Central memory CD4-positive, alpha-beta T cell (primary cell): ENCODE measurements at regions not wholly inside any gene's neighbourhood (a gene's known extent, or its start where the extent isn't known, plus 50 kb on each side); places are given as distances from the start of the nearest gene placed in this dataset.
"Not testable (repeated sequence)": the region's sequence is repeated elsewhere in the genome, so short reads cannot be mapped to it uniquely, and the experiment has no call there.

ENCODE experiments used
- DNase-seq: peaks from one replicate; pipeline ENCODE4 v3.0.0; 2022

DNA sequence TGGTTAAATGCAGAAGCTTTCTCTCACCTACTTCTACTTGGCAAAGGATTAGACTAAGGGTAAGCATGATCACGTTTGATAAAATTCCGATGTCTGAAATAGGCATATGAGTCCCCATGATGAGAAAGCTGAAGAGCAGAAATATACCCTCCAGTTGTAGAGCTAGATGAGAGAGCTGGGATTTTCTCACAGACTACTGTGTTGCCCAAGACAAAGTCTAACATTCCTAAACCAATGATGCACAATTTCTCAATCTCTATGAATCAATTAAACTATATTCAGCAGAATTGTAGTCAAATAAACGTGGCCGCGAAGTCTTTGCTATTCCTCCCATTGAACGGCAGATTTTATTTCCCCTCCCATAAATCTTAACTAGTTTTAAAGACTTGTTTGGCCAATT, 699.2 kb downstream of the KCNT2 start:
- DNase-seq = no peak

DNA sequence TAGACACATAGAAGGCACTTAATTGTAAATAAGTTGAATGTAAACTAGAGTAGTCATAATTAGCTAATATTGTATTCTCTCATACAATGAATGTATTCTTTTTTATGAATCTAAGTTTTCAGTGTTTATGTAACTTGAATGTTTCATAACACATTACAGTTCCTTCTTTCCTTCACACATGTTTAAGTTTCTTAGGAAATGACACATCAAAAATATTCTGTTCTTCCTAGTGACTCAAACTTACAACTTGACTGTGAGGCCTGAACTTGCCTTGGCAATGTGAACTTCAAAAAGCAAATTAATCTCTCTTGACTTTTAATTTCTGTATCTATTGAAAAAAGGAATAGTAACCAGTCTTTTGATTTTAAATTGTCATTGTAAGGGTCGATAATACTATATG, 700.1 kb downstream of the KCNT2 start:
- no peak for DNase-seq

DNA sequence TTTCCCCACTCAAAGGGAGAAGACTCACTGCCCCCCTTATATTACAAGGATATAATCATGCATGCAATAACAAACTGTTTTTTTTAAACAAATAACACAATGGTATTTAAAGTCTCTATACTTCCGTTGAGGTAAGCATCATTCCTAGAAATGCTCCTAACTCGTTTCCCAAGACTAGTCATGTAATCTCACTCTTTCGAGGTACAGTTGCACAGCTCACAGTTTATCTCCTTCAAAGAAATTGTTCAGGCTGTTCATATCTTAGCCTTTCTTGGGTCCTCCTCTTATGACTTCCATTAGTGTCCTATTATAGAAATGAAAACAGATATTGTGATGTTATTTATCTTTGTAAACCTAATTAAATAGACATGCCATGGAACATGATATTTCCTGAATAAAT, 705.0 kb downstream of the KCNT2 start:
- no peak for DNase-seq

DNA sequence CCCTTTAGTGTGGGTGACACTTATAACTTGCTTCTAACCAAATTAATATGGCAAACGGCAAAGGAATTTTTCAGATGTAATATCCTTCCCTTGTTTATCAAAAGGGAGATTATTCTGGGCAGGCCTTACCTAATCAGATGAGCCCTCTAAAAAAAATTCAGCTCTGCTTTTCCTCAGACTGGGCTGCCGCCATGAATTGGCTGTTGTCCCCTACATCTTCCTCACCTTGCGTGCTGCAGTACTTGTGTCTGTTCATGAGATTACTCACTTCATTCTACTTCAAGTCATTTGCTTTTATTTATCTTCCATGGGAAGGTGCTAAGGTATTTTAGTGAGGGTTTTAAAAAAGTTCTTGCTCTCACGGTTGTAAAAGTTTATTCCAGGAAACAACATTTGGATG, 705.5 kb downstream of the KCNT2 start:
- DNase-seq = no peak

DNA sequence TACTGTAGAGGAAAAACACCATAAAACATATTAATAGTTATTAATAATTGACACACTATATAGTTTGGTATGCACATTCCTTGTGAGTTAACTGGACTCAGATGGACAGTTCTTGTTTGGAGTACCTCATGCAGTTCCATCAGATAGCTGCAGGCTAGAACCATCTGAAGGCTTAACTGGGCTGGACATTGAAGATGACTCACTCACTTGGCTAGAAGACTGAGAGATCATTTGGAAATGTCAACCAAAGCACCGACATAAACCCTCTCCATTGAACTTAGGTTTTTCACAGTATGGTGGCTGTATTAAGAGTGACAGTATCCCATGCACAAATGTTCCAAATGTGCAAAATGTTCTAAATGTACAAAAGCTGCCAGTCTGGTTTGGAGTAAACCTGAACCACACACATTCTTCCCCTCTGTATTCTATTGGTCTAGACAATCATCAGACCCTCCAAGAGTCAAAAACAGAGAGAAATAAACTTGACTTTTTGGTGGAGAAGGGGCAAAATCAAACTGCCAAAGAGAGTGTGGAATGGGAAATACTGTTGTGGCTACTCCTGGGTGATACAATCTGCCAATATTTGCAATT, 708.4 kb downstream of the KCNT2 start:
- DNase-seq = no peak

DNA sequence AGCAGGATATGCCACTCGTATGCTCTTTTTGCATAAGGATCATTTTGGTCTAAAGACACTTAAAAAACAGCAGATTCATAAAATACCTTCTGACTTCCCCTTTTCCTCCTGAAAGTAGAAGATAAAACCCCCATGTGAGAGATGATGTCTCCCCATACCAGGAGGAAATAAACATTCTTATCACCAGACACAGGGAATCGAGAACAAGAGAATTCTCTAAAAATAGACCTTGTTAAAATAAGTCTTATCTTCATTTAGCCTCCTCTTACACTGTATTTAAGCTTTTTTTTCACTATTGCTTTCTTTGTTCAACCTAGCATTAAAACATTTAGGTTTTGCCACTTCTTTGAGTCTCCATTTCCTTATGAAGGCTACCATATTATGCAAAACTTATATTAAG, 709.3 kb downstream of the KCNT2 start:
- DNase-seq = no peak

DNA sequence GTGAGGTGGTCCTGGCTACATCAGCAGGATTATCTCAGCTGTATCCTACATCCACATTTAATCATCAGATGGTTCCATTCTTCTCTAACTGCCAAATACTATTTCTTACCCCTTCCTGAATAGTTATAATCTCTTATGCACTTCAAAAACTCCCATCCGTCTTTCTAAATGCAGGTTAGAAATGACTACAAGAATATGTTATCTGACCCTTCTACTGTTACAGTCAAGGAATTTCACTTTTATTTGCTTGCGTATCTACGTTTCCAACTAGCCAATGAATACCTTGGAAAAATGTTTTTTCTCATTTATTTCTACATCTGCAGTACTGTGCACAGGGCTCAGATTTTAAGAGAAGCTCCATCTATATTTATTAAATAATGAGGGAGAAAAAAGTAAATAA, 709.9 kb downstream of the KCNT2 start:
- DNase-seq = no peak

DNA sequence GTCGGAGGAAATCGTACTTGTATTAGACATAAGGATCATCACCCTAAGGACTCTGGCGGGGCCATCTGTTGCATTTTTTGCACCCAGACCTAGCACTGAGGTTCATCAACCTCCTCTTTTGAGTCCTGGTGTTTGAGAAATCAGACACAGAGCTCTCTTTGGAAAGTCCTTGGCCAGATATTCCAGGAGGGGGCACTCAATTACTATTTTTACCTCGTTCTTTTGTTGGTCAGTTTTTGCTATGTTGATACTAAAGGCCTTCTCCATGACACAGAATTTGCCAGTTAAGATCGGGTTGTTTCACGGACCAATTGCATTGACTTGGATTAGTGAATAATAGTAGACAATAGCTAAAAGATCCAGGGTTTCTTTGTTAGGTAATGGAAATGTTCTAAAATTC, 711.2 kb downstream of the KCNT2 start:
- no peak for DNase-seq

DNA sequence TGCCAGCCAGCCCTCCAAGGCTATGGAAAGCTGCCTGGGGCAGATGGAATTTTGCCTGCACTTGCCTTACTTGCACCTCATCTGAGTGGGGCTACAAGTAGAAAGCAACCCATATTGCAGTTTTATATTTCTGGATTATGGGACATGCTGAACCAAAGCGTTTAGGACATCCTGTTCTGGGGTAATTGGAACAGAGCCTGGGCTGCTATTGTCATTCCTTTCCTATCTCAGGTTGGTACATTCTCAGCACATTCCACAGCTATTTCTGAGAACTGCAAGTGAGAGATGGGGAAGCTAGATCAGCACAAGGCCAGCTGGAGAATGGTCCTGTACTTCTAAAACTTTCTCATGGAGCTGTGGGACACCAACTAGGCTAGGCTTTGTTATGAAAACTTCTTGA, 713.8 kb downstream of the KCNT2 start:
- DNase-seq = no peak

DNA sequence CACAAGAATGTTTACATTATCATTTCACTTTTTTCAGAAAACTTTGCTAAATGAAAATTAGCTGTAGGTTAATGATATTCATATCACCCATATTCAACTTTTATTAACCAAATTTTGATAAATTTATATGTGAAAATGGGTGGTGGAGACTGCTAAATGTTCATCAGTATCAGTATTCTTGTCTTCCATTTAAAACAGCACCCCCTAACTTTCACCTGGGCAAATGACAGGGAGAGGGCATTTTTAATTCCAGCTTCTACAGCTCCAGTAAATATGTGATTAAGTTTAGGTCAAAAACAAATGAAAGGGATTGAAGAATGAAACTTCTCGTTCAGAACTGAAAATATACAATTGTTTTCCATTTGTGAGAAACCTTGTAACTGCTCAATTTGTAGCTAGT, 722.2 kb downstream of the KCNT2 start:
- DNase-seq = no peak

DNA sequence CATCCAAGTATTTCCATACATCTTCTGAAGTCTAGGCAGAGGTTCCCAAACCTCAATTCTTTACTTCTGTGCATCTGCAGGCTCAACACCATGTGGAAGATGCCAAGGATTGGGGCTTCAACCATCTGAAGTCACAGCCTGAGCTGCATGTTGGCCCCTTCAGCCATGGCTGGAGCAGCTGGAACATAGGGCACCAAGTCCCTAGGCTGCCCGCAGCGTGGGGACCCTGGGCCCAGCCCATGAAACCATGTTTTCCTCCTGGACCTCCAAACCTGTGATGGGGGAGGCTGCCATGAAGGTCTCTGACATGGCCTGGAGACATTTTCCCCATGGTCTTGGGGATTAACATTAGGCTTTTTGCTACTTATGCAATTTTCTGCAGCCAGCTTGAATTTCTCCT, 729.8 kb downstream of the KCNT2 start:
- no peak for DNase-seq

DNA sequence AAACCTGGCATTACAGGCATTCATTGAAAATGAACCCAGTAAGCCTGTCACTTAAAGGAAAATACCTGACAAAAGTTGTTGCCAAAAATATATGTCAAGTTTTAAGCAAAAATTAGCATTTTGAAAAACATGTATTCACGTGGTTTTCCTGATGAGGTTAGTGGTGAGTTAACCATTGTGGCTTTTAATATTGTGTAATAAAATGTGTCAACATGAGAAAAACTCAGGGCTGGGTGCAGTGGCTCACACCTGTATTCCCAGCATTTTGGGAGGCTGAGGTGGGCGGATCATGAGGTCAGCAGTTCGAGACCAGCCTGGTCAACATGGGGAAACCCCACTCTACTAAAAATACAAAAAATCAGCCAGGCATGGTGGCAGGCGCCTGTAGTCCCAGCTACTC, 731.4 kb downstream of the KCNT2 start:
- DNase-seq = no peak

DNA sequence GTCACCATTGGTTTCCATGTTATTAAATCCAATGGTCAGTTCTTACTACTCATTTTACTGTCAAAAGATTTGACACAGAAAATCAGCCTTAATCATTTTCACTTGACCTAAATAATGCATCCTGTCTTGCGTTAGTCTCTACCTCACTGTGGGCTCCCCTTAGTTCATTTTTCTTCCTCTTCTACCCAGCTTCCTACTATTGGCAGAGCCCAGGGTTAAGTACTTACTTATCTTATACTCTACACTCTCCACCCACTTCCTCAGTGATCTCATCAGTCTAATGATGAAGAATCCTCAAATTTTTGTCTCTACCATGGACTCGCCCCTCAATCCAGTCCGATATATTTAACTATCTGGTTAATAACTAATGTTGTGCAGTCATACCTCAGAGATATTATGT, 735.9 kb downstream of the KCNT2 start:
- no peak for DNase-seq

DNA sequence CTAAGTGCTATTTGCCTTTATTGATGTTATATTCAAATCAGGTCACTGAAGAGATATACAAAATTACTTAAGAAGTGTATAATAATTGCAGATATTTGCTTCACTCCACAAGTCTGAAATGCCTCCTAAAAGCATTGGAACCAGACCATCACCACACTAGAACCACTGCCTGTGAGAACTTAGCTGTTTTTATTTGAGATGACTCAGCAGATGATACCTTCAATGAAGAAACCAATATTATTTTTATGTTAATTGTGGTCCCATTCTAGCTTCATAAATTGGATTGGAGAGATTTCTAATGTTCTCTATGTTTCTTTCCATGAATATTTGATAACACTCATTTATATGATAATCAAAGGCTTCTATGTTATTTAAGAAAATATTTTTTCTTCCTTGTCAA, 740.6 kb downstream of the KCNT2 start:
- DNase-seq = no peak

DNA sequence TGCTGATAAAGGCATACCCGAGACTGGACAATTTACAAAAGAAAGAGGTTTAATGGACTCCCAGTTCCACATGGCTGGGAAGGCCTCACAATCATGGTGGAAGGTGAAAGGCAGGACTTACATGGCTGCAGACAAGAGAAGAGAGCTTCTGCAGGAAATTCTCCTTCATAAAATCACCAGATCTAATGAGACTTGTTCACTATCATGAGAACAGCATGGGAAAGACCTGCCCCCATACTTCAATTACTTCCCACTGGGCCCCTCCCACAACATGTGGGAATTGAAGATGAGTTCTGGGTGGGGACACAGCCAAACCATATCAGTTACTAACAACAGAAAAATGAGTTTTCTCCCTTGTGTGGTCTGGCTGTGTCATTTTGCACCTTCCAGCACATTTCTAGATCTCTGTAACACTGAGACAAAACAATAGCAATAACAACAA, 741.4 kb downstream of the KCNT2 start:
- no peak for DNase-seq

DNA sequence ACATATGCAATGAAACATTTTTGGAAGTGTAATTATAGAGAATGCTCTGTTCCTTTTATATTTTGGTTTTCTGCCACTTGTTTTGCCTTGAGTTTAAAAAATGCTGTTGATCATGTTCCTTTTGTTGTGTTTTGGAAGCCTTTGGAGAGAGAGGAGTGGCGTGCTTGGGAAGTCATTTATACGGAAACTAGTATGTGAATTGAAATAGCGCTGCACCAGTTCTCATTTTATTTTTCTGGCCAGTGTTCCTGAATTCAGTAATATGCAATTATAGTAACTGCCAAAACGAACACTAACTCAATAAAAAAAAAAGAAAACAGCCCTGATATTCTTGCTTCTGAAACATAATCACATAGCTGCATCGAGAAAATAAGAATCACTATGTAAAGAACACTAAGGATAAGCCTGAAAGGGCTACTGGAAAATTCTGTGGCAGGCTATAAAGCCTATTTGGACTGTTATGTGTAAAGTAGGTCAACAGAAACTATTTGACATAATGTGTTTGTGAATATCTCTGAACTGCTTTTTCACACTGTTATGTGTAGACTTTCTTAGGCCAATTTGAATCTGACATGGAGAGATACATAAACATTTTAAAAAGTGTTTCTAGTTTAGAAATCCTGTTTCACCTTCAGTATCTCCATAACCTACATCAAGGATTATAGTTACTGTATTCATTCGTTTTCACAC, 742.0 kb downstream of the KCNT2 start:
- no peak for DNase-seq

DNA sequence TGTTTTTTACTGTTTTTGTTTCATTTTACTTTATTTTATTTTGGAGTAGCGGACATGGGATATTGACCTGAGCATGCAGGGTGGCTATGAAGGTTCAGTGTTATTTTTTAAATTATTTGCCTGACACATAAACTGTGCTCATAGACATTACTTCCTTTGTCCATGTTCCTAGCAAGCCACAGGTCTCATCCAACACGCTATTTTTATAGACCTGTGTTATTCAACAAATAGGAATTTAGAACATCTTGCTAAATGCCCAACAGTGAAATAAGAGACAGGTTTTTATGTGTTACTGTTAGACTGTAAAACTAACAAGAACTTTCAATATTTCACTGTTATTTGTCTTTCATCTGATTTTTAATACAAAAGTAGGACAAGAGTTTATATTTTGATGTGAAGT, 756.4 kb downstream of the KCNT2 start:
- DNase-seq = no peak

DNA sequence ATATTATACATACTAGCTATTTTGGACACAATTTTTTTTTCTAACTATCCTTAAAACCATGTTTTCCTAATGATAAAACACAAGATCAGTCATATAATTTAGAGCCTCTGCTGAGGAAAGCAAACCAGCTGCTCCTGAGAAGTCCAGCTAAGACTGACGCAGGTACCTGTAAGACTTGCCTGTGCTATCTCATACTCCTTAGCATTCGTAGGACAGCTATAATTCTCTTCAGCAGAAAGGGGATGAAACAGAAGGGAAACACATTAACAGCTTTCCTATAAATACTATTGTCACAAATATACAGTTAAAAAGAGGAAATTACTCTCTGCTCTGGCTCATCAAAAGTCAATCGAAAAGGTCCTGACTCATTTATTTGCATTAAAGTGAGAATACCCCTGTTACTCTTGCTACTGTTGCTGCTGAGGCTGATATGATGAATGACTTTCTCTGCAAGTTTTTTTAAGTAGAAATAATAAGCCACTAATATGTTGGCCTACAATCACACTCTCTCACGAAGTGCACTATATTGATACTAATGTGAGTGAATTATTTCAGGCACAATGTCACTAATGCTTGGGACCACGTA, 757.1 kb downstream of the KCNT2 start:
- DNase-seq = no peak

DNA sequence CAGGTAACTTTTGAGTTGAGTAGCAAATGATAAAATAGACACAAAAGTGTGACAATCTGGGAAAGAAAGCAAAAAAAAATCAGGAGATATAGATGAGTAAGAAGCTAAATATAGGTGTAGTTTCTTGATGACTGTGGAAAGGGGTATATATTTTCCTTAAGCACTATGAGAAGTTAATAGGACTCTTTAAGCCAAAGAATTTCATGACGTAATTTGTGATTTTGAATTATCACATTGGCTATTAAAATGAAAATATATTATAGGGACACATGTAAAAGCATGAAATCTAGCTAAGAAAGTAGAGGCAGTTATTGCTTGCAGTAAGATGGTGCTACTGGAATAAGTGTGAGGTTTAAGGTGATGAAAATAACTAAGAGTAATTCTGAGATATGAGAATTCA, 759.1 kb downstream of the KCNT2 start:
- no peak for DNase-seq

DNA sequence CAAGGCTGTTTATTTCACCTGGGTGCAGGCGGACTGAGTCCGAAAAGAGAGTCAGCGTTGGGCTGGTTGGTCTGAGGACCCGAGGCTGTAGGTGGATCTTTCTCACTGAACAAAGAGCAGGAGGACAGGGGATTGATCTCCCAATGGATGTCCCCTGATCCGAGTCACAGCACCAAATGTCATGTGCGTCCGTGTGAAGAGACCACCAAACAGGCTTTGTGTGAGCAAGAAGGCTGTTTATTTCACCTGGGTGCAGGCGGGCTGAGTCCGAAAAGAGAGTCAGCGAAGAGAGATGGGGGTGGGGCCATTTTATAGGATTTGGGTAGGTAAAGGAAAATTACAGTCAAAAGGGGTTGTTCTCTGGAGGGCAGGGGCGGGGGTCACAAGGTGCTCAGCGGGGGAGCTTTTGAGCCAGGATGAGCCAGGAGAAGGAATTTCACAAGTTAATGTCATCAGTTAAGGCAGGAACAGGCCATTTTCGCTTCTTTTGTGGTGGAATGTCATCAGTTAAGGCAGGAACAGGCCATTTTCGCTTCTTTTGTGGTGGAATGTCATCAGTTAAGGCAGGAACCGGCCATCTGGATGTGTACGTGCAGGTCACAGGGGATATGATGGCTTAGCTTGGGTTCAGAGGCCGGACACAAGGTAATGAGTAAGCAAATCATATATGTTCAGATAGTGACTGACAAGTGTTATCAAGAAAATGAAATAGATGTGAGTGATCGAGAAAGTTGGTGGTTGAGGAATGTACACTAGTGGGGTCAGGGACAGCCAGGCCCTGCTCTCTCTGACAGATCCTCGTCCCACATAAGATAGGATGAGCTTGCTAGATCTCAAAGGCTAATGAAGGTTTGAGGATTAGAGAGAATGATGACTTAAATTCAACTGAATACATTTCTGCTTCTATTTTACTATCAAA, 760.0 kb downstream of the KCNT2 start:
- DNase-seq = not testable (repeated sequence)

DNA sequence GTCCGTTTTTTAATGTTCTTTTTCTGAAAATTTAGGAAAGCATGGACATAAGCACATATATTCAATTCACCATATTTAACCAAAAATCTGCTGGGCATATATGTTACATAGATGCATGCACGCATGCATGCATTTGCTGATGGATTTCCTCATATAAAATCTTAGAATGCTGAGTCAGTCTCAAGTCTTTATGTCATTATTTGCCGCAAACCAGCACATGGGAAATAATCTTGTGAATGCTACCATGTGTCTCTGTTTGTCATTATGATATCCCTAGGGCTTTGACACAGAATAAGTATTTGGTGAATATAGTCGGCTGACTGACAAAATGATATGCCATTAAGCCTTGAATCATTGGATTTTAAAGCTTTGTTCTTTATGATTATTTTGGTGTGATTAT, 776.5 kb downstream of the KCNT2 start:
- DNase-seq = no peak

DNA sequence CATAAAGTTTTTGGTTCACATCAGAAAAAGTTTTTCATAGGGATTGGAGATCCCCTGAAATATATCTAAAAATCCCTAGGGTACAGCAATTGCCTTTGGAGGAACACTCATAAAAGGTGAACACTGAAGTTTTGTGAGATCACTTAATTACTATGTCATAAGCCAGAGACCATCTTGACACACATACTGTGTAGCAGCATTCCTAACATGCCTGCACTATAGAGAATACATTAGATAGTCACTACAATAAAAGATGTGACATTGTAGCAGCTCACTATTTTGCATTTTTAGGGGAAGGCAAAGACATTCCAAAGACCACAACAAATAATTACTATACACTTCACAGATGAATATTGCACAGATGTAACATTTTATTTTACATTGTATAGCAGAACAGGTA, 779.9 kb downstream of the KCNT2 start:
- no peak for DNase-seq

DNA sequence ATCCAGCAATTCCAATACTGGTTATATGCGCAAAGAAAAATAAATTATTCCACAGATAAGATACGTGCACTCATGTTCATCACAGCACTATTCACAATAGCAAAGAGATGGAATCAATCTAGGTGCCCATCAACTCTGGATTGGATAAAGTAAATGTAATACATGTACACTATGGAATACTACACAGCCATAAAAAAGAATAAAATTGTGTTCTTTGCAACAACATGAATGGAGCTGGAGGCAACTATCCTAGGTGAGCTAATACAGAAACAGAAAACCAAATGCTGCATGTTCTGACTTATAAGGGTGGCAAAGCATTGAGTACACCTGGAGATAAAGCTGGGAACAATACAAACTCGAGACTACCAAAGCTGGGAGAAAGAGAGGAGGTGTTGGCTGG, 787.3 kb downstream of the KCNT2 start:
- DNase-seq = no peak

DNA sequence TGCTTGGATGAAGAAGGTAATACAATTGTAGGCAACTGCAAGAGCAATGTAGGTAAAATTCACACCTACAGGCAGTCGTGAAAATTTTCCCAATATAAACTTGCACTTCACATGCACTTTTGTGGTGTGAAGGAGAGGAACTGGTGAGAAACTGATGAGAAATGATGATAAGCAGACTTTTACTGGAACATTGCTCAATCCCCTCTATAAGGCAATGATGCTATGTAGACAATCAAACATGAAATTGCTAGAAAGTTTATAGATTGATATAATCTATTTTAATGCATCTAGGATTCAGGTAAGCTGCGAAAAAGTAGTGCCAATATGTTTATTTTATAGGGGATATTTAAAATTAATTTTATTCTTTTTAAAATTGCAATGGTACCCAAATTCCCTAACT, 802.2 kb downstream of the KCNT2 start:
- no peak for DNase-seq
